ENCODE measurements at regions not wholly inside any gene's neighbourhood (a gene's known extent, or its start where the extent isn't known, plus 50 kb on each side); places are given as distances from the start of the nearest gene placed in this dataset.

- Histone ChIP-seq H3K4me3 (ENCODE audit: low read depth, low read length) (no peak overlapping the region), H3K36me3 (no peaks in the 10 kb centered on the region), H3K4me1 (no peaks in the 10 kb centered on the region), H3K27me3 (no peaks in the 10 kb centered on the region), H3K9me3 (no peaks in the 10 kb centered on the region)
- DNase-seq = no peak
- TF ChIP-seq, protein P1, sequence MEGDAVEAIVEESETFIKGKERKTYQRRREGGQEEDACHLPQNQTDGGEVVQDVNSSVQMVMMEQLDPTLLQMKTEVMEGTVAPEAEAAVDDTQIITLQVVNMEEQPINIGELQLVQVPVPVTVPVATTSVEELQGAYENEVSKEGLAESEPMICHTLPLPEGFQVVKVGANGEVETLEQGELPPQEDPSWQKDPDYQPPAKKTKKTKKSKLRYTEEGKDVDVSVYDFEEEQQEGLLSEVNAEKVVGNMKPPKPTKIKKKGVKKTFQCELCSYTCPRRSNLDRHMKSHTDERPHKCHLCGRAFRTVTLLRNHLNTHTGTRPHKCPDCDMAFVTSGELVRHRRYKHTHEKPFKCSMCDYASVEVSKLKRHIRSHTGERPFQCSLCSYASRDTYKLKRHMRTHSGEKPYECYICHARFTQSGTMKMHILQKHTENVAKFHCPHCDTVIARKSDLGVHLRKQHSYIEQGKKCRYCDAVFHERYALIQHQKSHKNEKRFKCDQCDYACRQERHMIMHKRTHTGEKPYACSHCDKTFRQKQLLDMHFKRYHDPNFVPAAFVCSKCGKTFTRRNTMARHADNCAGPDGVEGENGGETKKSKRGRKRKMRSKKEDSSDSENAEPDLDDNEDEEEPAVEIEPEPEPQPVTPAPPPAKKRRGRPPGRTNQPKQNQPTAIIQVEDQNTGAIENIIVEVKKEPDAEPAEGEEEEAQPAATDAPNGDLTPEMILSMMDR (IDR thresholded peaks at IDR 0.05; ENCODE audit: low read depth, low read length) = no peak
Measured at GRCh38 chr17:33968350-33969044, 286.6 kb upstream of the CCL2 start.

- no peaks in the 10 kb centered on the region for H3K27me3 ChIP-seq
- no peaks in the 10 kb centered on the region for H3K4me1 ChIP-seq
- no peak for DNase-seq
- TF ChIP-seq, protein P1 (IDR thresholded peaks at IDR 0.05; ENCODE audit: low read depth, low read length) = no peak
- H3K9me3 ChIP-seq = no peaks in the 10 kb centered on the region
- H3K36me3 ChIP-seq = no peaks in the 10 kb centered on the region
- no peak overlapping the region for H3K4me3 ChIP-seq (ENCODE audit: low read depth, low read length)
Measured at GRCh38 chr17:33970279-33970678, 284.8 kb upstream of the CCL2 start.

DNA sequence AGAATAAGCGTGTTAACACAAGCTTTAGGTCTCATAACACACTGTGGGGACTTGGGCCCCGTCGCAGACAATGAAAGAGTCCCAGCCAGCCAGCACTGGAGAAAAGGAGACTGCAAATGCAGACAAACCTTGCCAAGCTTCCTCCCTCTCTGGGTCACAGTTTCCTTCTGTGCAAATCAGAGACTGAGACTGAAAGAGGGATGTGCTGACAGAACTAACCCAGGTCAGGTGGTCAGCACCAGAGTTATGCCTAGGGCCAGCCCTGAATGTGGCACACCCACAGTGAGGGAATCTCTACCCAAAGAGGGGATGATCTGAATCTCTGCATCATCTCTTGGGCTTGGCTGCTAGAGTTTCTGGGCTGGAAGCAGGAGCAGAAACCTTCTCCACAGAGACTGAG is 282.3 kb upstream of the CCL2 start:
- no peaks in the 10 kb centered on the region for H3K9me3 ChIP-seq
- no peaks in the 10 kb centered on the region for H3K36me3 ChIP-seq
- H3K4me3 ChIP-seq (ENCODE audit: low read depth, low read length) = no peak overlapping the region
- no peaks in the 10 kb centered on the region for H3K27me3 ChIP-seq
- peaks cover 4% of the 10 kb centered on the region; the same call in 1 of the 2 replicates for H3K4me1 ChIP-seq
- TF ChIP-seq, protein P1 (IDR thresholded peaks at IDR 0.05; ENCODE audit: low read depth, low read length) = no peak
- DNase-seq = no peak

DNA sequence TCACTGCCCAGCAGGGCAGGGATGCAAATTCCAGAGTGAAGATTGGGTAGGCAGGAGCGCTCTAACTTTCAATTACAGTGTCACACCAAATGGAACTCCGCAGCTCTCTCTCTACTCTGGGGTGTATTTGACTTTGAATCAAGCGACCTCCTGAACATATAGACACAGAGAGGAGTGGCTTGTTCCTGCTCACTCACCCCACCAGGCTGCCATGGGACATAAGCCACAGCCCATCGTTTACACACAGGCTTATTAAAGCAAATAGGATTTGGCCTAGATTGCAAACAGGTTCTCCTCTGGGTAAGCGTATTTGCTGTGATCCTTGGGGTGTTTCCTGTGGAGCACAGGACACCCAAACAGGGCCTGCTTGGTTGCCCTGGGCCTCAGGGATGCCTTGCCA is 281.6 kb upstream of the CCL2 start:
- Histone ChIP-seq H3K36me3 (no peaks in the 10 kb centered on the region), H3K4me1 (peaks cover 4% of the 10 kb centered on the region; the same call in 1 of the 2 replicates), H3K9me3 (no peaks in the 10 kb centered on the region), H3K27me3 (no peaks in the 10 kb centered on the region), H3K4me3 (ENCODE audit: low read depth, low read length) (no peak overlapping the region)
- DNase-seq = no peak
- TF ChIP-seq, protein P1 (IDR thresholded peaks at IDR 0.05; ENCODE audit: low read depth, low read length) = no peak

GRCh38 chr17:33974276-33974675 is 280.8 kb upstream of the CCL2 start:
- no peak for DNase-seq
- H3K4me1 ChIP-seq = peaks cover 4% of the 10 kb centered on the region; the same call in 1 of the 2 replicates
- H3K27me3 ChIP-seq = no peaks in the 10 kb centered on the region
- no peak overlapping the region for H3K4me3 ChIP-seq (ENCODE audit: low read depth, low read length)
- TF ChIP-seq, protein P1 (IDR thresholded peaks at IDR 0.05; ENCODE audit: low read depth, low read length) = no peak
- H3K36me3 ChIP-seq = no peaks in the 10 kb centered on the region
- H3K9me3 ChIP-seq = no peaks in the 10 kb centered on the region

DNA sequence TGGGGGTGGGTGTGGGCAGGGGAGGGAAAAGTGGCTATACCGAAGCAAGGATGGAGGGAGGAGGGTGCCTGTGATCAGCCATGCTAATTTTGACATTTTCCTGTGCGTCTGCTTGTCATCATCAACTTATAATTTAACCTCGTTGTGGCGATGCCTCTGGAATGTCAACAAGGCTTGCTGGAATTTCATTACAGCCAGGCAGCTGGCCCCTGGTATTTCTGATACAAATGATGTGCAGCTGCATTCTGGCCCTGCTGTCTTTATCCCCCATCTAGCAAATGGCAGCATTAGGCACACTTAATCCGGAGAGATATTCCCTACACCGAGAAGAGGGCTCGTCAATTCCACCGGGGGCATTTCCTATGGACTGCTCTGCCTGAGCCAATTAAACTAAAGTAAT is 278.3 kb upstream of the CCL2 start:
- no peaks in the 10 kb centered on the region for H3K27me3 ChIP-seq
- no peak overlapping the region for H3K4me3 ChIP-seq (ENCODE audit: low read depth, low read length)
- TF ChIP-seq, protein P1 (IDR thresholded peaks at IDR 0.05; ENCODE audit: low read depth, low read length) = no peak
- DNase-seq = peak; percentile 61
- H3K4me1 ChIP-seq = peaks cover 4% of the 10 kb centered on the region; the same call in 1 of the 2 replicates
- H3K36me3 ChIP-seq = no peaks in the 10 kb centered on the region
- no peaks in the 10 kb centered on the region for H3K9me3 ChIP-seq
